ENCODE measurements at regions not wholly inside any gene's neighbourhood (a gene's known extent, or its start where the extent isn't known, plus 50 kb on each side); places are given as distances from the start of the nearest gene placed in this dataset.

DNA sequence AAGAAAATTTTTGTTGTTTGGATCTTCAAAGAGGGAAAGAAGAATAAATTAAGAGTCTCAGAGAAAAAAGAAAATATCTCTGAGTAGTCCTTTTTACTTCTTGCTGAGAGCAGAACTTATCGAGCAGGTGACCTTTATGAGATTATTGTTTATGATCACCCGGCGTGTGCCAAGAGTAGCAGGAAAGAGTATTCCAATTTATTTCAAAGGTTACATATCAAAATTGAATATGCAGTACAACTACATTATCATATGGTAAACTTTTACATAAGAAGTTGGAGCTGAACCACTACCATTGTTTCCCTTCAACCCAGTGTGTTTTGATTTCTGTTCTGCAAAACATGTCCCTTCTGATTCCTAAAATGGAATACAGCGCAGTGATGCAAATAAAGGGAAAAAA lies 204.3 kb upstream of the SNX7 start:
- TF ChIP-seq, protein P1, sequence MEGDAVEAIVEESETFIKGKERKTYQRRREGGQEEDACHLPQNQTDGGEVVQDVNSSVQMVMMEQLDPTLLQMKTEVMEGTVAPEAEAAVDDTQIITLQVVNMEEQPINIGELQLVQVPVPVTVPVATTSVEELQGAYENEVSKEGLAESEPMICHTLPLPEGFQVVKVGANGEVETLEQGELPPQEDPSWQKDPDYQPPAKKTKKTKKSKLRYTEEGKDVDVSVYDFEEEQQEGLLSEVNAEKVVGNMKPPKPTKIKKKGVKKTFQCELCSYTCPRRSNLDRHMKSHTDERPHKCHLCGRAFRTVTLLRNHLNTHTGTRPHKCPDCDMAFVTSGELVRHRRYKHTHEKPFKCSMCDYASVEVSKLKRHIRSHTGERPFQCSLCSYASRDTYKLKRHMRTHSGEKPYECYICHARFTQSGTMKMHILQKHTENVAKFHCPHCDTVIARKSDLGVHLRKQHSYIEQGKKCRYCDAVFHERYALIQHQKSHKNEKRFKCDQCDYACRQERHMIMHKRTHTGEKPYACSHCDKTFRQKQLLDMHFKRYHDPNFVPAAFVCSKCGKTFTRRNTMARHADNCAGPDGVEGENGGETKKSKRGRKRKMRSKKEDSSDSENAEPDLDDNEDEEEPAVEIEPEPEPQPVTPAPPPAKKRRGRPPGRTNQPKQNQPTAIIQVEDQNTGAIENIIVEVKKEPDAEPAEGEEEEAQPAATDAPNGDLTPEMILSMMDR (IDR thresholded peaks at IDR 0.05; ENCODE audit: poor library complexity, severe bottlenecking) = no peak
- TF ChIP-seq EZH2 (IDR thresholded peaks at IDR 0.05; ENCODE audit: borderline replicate concordance, insufficient read depth, low read length, poor library complexity, severe bottlenecking) (no peak), POLR2AphosphoS5 (IDR thresholded peaks at IDR 0.05) (no peak), RAD21 (conservative IDR thresholded peaks at IDR 0.05) (no peak), EP300 (conservative IDR thresholded peaks at IDR 0.05; ENCODE audit: poor library complexity, severe bottlenecking) (no peak), SMC3 (conservative IDR thresholded peaks at IDR 0.05; ENCODE audit: poor library complexity) (no peak), MXI1 (conservative IDR thresholded peaks at IDR 0.05; ENCODE audit: poor library complexity, severe bottlenecking) (no peak), TAF1 (IDR thresholded peaks at IDR 0.05; ENCODE audit: low read depth) (no peak)
- TF ChIP-seq, protein P2, sequence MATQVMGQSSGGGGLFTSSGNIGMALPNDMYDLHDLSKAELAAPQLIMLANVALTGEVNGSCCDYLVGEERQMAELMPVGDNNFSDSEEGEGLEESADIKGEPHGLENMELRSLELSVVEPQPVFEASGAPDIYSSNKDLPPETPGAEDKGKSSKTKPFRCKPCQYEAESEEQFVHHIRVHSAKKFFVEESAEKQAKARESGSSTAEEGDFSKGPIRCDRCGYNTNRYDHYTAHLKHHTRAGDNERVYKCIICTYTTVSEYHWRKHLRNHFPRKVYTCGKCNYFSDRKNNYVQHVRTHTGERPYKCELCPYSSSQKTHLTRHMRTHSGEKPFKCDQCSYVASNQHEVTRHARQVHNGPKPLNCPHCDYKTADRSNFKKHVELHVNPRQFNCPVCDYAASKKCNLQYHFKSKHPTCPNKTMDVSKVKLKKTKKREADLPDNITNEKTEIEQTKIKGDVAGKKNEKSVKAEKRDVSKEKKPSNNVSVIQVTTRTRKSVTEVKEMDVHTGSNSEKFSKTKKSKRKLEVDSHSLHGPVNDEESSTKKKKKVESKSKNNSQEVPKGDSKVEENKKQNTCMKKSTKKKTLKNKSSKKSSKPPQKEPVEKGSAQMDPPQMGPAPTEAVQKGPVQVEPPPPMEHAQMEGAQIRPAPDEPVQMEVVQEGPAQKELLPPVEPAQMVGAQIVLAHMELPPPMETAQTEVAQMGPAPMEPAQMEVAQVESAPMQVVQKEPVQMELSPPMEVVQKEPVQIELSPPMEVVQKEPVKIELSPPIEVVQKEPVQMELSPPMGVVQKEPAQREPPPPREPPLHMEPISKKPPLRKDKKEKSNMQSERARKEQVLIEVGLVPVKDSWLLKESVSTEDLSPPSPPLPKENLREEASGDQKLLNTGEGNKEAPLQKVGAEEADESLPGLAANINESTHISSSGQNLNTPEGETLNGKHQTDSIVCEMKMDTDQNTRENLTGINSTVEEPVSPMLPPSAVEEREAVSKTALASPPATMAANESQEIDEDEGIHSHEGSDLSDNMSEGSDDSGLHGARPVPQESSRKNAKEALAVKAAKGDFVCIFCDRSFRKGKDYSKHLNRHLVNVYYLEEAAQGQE (IDR thresholded peaks at IDR 0.05; ENCODE audit: borderline replicate concordance) = no peak
